ENCODE measurements at regions not wholly inside any gene's neighbourhood (a gene's known extent, or its start where the extent isn't known, plus 50 kb on each side); places are given as distances from the start of the nearest gene placed in this dataset.

GRCh38 chr14:46323404-46323762, 328.2 kb downstream of the RPL10L start:
- H3K4me3 ChIP-seq (ENCODE audit: control insufficient read depth, low read depth, low read length), result no peak overlapping the region
- peak; percentile 2 for DNase-seq (ENCODE audit: low read depth)
- no peak for TF ChIP-seq CTCF (conservative IDR thresholded peaks at IDR 0.05; ENCODE audit: control insufficient read depth, insufficient read depth, low read depth, low read length)

GRCh38 chr14:46322730-46323403, 328.7 kb downstream of the RPL10L start:
- no peak for DNase-seq (ENCODE audit: low read depth)
- no peak overlapping the region for H3K4me3 ChIP-seq (ENCODE audit: control insufficient read depth, low read depth, low read length)
- no peak for TF ChIP-seq CTCF (conservative IDR thresholded peaks at IDR 0.05; ENCODE audit: control insufficient read depth, insufficient read depth, low read depth, low read length)

- no peak for DNase-seq (ENCODE audit: low read depth)
- no peak for TF ChIP-seq CTCF (conservative IDR thresholded peaks at IDR 0.05; ENCODE audit: control insufficient read depth, insufficient read depth, low read depth, low read length)
- no peak overlapping the region for H3K4me3 ChIP-seq (ENCODE audit: control insufficient read depth, low read depth, low read length)
Observed at GRCh38 chr14:46322076-46322475, 329.5 kb downstream of the RPL10L start.

- no peak overlapping the region for H3K4me3 ChIP-seq (ENCODE audit: control insufficient read depth, low read depth, low read length)
- TF ChIP-seq CTCF (conservative IDR thresholded peaks at IDR 0.05; ENCODE audit: control insufficient read depth, insufficient read depth, low read depth, low read length), result no peak
- no peak for DNase-seq (ENCODE audit: low read depth)
Observed at GRCh38 chr14:46306267-46306666, 345.3 kb downstream of the RPL10L start.

- H3K4me3 ChIP-seq (ENCODE audit: control insufficient read depth, low read depth, low read length), result no peak overlapping the region
- TF ChIP-seq CTCF (conservative IDR thresholded peaks at IDR 0.05; ENCODE audit: control insufficient read depth, insufficient read depth, low read depth, low read length), result no peak
- DNase-seq (ENCODE audit: low read depth), result no peak
Observed at GRCh38 chr14:46300765-46301164, 350.8 kb downstream of the RPL10L start.

GRCh38 chr14:46290706-46291105, 360.9 kb downstream of the RPL10L start:
- TF ChIP-seq CTCF (conservative IDR thresholded peaks at IDR 0.05; ENCODE audit: control insufficient read depth, insufficient read depth, low read depth, low read length), result no peak
- DNase-seq (ENCODE audit: low read depth), result no peak
- H3K4me3 ChIP-seq (ENCODE audit: control insufficient read depth, low read depth, low read length), result no peak overlapping the region

GRCh38 chr14:46279776-46280175, 371.8 kb downstream of the RPL10L start:
- H3K4me3 ChIP-seq (ENCODE audit: control insufficient read depth, low read depth, low read length), result no peak overlapping the region
- TF ChIP-seq CTCF (conservative IDR thresholded peaks at IDR 0.05; ENCODE audit: control insufficient read depth, insufficient read depth, low read depth, low read length), result no peak

More at GRCh38 chr14:46279776-46280175, 371.8 kb downstream of the RPL10L start:
- DNase-seq (ENCODE audit: low read depth), result no peak
